ENCODE measurements at regions not wholly inside any gene's neighbourhood (a gene's known extent, or its start where the extent isn't known, plus 50 kb on each side); places are given as distances from the start of the nearest gene placed in this dataset.

DNA sequence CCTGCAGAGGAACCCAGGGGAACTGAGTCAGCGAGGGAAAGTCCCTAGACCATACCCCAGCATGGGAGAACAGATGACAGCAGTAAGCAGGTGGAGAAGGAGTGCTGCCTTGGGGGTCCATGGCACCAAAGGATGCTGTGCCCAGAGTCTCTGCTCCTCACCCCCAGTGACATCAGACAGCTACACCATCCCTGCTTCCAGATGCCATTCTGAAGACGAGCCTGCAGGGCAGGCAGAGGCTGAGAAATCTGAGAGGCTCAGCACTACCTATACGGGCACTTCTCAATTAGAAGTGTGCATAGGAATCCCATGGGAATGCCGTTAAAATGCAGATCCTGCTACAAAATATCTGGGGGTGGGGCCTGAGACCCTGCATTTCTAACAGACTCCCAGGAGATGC is 211.3 kb upstream of the NSMCE3 start:
- no peak for DNase-seq (ENCODE audit: low spot score)
- H3K9me3 ChIP-seq: no peaks in the 10 kb centered on the region
- H3K27ac ChIP-seq: no peak overlapping the region
- no peak overlapping the region for H3K4me3 ChIP-seq
- H3K36me3 ChIP-seq: no peaks in the 10 kb centered on the region
- no peaks in the 10 kb centered on the region for H3K27me3 ChIP-seq
- TF ChIP-seq, protein P1, sequence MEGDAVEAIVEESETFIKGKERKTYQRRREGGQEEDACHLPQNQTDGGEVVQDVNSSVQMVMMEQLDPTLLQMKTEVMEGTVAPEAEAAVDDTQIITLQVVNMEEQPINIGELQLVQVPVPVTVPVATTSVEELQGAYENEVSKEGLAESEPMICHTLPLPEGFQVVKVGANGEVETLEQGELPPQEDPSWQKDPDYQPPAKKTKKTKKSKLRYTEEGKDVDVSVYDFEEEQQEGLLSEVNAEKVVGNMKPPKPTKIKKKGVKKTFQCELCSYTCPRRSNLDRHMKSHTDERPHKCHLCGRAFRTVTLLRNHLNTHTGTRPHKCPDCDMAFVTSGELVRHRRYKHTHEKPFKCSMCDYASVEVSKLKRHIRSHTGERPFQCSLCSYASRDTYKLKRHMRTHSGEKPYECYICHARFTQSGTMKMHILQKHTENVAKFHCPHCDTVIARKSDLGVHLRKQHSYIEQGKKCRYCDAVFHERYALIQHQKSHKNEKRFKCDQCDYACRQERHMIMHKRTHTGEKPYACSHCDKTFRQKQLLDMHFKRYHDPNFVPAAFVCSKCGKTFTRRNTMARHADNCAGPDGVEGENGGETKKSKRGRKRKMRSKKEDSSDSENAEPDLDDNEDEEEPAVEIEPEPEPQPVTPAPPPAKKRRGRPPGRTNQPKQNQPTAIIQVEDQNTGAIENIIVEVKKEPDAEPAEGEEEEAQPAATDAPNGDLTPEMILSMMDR (IDR thresholded peaks at IDR 0.05): no peak
- no peaks in the 10 kb centered on the region for H3K4me1 ChIP-seq

DNA sequence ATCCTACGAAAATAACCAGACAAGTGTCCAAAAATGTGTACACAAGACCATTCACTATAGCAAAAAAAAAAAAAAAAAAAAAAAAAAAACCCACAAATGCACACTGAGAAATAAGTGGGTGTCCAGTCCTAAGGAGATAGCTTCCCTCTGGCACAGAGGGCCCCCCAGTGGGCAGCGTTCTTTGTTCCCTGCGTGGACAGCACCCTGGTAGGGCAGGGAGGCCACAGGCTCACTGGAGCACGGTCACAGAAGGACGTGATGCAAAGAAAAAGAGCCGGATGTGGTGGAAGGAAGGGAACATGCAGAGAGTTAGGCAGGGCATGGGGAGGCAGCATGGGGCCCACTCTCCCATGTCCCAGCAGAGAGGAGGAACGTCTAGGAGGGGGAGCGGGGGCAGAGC is 210.7 kb upstream of the NSMCE3 start:
- no peaks in the 10 kb centered on the region for H3K27me3 ChIP-seq
- TF ChIP-seq, protein P1 (IDR thresholded peaks at IDR 0.05): no peak
- no peak overlapping the region for H3K27ac ChIP-seq
- H3K4me3 ChIP-seq: no peak overlapping the region
- no peaks in the 10 kb centered on the region for H3K9me3 ChIP-seq
- DNase-seq (ENCODE audit: low spot score): no peak
- H3K36me3 ChIP-seq: no peaks in the 10 kb centered on the region
- H3K4me1 ChIP-seq: no peaks in the 10 kb centered on the region

DNA sequence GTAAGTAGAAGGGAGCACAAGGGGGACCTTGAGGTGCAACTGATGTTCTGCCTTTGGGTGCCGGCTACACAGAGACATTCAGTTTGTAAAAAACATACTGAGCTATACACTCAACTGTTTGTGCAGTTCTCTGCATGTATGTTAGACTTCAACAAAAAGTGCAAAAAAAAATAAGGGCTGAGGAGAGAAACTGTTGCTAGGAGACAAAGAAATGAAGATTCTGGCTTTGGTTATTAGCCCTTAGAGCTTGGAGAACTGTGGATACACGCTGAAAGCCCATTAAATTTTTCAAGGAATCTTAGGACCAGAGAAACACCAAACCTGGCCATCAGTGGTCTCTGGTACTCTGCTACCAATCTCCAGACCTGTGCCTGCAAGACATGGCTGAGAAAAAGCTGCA is 207.6 kb upstream of the NSMCE3 start:
- no peak for DNase-seq (ENCODE audit: low spot score)
- no peaks in the 10 kb centered on the region for H3K27me3 ChIP-seq
- H3K4me1 ChIP-seq: no peaks in the 10 kb centered on the region
- no peak overlapping the region for H3K4me3 ChIP-seq
- no peaks in the 10 kb centered on the region for H3K36me3 ChIP-seq
- TF ChIP-seq, protein P1 (IDR thresholded peaks at IDR 0.05): no peak
- no peaks in the 10 kb centered on the region for H3K9me3 ChIP-seq
- no peak overlapping the region for H3K27ac ChIP-seq

DNA sequence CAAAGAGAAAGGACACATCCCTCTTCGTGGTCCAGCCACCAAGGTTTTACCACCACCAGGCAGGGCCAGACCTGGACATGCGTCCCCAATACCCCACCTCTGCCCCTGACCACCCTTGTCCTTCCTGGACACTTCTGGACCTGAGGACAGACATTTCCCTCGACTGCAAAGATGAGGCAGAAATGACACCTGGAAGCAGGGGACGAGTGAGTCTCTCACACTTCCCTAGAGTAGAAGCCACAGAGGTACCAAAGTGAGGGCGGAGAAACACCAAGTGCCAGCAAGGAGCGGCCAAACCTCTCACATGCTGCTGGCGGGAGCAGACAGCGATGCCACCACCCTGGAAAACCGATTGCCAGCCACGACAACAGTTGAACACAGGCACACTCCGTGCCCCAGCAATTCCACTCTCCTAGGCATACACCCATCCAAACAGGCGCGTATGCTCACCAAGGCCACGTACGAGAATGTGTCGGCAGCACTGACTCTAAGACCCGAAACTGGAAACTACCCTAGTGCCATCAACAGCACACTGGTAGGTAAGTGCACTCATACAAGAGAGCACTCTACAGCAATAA is 207.0 kb upstream of the NSMCE3 start:
- Histone ChIP-seq H3K36me3 (no peaks in the 10 kb centered on the region), H3K27me3 (no peaks in the 10 kb centered on the region), H3K27ac (no peak overlapping the region), H3K4me3 (no peak overlapping the region), H3K4me1 (no peaks in the 10 kb centered on the region), H3K9me3 (no peaks in the 10 kb centered on the region)
- TF ChIP-seq, protein P1 (IDR thresholded peaks at IDR 0.05): no peak
- no peak for DNase-seq (ENCODE audit: low spot score)

DNA sequence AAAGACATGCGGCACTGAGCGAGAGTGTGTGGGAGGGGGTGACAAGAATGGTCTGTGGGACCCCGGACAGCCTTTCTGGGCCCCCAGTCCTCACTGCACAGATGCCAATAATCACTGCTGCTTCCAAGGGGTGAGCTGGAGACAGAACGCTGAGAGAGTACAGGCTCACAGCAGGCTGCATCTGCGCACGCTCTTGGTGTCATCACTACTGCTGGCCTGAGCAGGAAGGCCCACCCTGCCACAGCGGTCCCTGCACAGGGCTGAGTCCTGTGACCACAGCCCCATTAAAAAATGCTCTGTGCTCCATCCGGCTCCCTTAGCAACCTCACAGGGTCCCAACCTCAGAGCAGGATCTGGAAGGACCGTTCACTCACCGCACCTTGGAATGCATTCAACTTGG is 205.5 kb upstream of the NSMCE3 start:
- no peak for DNase-seq (ENCODE audit: low spot score)
- no peaks in the 10 kb centered on the region for H3K27me3 ChIP-seq
- H3K4me1 ChIP-seq: no peaks in the 10 kb centered on the region
- no peak overlapping the region for H3K27ac ChIP-seq
- no peaks in the 10 kb centered on the region for H3K9me3 ChIP-seq
- TF ChIP-seq, protein P1 (IDR thresholded peaks at IDR 0.05): no peak
- no peak overlapping the region for H3K4me3 ChIP-seq
- no peaks in the 10 kb centered on the region for H3K36me3 ChIP-seq

DNA sequence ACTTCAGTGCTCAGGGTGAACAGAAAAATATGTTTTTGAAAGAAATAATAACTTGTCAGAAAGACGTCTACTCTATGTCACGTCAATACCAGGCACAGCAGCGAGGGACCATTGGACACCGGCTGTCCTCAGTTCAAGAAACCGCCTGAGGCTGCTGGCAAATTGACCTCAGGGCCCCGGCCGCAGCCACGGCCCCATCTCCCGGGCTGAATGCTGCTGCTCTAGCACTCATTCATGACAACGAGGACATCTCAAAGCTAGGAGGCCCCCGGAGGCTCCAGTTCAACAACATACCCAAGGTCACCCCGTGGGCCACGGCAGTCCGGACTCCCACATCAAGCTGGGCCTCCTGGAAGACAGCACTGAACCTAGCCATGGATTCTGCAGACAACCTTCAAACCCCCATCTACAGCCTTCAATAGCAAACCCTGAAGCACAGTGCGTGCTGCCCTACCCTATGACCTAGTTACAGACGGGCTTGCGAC is 204.0 kb upstream of the NSMCE3 start:
- Histone ChIP-seq H3K36me3 (no peaks in the 10 kb centered on the region), H3K4me1 (no peaks in the 10 kb centered on the region), H3K27me3 (no peaks in the 10 kb centered on the region), H3K4me3 (no peak overlapping the region), H3K27ac (no peak overlapping the region), H3K9me3 (no peaks in the 10 kb centered on the region)
- TF ChIP-seq, protein P1 (IDR thresholded peaks at IDR 0.05): no peak
- no peak for DNase-seq (ENCODE audit: low spot score)
